GM18868 (cell line): ENCODE measurements at regions not wholly inside any gene's neighbourhood (a gene's known extent, or its start where the extent isn't known, plus 50 kb on each side); places are given as distances from the start of the nearest gene placed in this dataset.

Experiments used
- ATAC-seq: cut with Tn5 transposase; IDR thresholded peaks from one replicate; pipeline ENCODE4 v1.9.1; 2021; ENCODE audit warnings: mild to moderate bottlenecking, moderate library complexity; ENCODE audit not compliant: unreplicated experiment

- no peak for ATAC-seq
These were observed 58.2 kb upstream of the STOX2 start for GRCh38 chr4:183846951-183847350.

DNA sequence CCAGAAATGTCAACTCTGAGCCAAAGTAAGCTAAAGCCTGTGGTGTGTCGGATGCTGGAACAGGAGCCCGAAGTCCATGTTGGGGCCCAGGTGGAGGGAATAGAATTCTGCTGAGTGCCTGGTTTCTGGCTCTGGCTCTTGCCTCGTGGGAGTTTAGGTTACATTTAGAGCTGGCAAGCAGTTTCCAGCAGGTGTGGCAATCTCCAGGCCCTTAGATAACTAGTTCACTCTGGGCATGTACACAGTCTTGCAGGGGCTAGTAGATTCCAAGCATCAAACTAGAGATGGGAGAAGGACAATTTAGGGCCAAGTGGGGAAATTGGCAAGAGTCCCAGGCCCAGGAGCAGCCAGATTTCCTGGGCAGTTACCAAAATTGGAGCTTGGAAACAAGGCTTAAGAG lies 56.3 kb upstream of the STOX2 start:
- ATAC-seq: no peak

GRCh38 chr4:183852910-183853547 lies 52.1 kb upstream of the STOX2 start:
- no peak for ATAC-seq

DNA sequence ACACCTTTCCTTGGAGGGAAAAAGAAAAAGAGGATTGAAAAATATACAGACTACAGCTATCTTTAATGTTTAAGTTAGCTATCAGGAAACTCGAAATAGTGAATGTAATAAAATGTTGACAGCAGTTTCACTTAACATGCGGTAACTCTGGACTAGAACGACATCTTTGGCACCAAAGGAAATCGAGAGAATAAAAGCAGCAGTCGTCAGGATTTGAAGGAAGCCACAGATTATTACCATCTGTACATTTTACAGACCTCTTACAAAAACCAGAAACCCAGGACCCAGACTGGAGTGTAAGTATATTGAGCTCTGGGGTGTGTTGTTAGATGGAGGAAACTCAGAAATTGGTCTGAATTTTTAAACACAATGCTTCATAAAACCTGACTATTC lies 51.6 kb upstream of the STOX2 start:
- ATAC-seq: no peak
